GM11168 (cell line): ENCODE measurements at regions not wholly inside any gene's neighbourhood (a gene's known extent, or its start where the extent isn't known, plus 50 kb on each side); places are given as distances from the start of the nearest gene placed in this dataset.
"Not testable (repeated sequence)": the region's sequence is repeated elsewhere in the genome, so short reads cannot be mapped to it uniquely, and the experiment has no call there.

Experiments
- in situ Hi-C: fragments of 300-500 bp; cut with MboI; formaldehyde crosslinking; loops from one replicate; pipeline ENCODE4 v1.12.0; 2022; ENCODE audit warnings: low sequenced_read_pairs; ENCODE audit not compliant: unreplicated experiment

DNA sequence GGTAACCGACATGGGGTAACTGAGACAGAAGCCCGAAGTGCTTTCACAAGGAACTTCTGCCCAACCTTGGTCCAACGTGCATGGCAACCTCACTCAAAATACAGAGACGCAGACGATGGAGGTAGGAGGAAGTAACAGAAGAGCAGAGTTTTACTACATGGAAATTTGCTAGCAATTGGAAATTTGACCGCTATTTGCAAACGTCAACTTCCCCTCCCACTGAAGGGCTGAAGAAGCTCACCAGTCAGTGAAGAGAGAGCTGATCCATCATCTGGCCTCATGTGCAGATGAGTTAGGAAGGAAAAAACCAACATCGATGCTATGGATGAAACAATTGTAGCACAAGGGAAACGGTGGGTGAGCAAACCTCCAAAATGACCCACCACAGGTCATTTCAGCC, 196.7 kb downstream of the RGS3 start:
- in situ Hi-C loops, result loop anchor here (25.0 kb wide), 1 partner anchor 348 kb away; the partner anchor contains the start of gene RNF183

DNA sequence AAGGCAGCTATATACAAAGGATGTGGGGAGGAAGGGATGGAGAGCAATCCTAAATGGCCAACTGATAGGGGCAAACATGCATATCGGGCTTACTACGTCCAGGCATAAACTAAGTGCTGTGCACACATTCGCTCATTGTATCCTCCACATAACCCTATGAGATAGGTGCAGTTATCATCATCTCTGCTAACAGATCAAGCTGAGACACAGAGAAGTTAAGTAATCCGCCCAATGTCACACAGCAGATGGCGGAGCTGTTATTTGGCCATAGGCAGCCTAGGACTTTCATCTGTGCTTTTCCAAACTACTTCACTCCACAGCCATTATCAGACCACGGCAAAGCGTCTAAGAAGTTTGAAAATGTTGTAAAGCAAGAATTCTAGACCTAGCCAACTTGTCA, 197.5 kb downstream of the RGS3 start:
- in situ Hi-C loops, result loop anchor here (25.0 kb wide), 1 partner anchor 349 kb away; the partner anchor contains the start of gene RNF183

DNA sequence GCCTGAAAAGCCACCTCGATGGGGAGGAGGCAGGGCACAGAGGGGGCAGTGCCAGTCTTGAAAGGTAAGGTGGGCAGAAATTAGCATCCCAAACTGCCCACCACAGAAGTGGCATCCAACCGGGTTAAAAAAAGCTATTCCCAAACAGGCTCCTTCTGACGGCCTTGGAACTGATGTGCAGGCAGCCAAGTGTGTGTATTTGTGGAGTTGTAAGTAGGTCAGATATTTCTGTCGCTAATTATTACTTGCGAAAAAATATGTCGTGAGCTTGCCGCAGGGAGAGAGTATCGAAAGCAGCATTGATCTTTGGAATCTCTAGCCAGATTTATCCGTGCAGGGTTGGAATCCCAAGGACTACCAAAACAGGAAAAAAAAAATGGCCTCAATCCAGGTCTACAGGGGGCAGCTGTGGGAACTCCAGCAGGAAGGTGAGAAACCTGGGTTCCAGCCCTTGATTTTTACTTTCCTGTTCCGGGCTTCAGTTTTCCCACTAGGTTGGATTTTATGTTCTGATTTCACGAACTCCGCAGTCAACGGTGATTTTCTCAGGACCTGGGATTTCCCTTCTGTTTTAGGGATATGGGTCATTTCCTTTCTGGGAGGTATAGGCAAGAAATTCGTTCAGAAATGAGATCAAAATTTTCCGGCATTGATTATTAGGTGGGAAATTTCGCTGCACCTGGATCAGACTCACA, 200.8 kb downstream of the RGS3 start:
- in situ Hi-C loops, result loop anchor here (25.0 kb wide), 1 partner anchor 352 kb away; the partner anchor contains the start of gene RNF183

DNA sequence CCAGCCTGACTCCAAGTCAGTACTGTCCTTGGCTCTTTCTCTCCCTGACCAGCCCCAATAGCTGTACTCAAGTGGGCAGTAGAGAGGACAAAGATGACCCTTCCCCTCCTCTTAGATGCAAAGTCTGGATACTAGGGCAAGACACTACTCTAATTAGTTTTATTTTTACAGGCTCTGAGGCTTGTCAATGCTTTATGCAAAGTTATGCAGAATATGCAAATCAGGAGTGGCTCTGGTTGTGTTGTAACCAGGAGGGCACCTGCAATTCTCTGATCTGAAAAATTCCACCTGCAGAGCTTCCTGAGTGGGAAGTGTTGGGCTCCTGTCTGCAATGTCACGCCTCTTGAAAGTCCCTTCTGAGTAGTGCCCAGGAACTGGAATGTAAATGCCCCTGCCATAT, 201.5 kb downstream of the RGS3 start:
- in situ Hi-C loops, result loop anchor here (25.0 kb wide), 1 partner anchor 353 kb away; the partner anchor contains the start of gene RNF183

DNA sequence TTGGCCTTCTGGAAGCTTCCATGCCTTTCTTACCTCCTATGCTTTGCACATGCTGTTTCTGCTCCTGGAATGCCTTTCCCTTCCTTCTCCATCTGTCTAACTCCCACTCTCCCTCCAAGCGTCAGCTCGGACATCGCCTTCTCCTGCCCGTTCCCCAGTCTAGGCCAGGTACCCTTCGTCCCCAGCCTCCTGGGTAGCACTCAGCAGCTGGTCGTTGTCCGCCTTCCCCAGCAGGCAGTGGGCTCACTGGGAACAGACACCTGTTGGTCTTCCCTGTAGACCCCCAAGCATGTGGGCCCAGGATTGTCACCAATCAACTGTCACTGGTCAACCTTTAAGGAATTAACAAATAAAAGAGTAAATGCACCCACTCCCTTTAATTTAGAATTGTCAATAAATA, 202.2 kb downstream of the RGS3 start:
- in situ Hi-C loops, result loop anchor here (25.0 kb wide), 1 partner anchor 353 kb away; the partner anchor contains the start of gene RNF183

DNA sequence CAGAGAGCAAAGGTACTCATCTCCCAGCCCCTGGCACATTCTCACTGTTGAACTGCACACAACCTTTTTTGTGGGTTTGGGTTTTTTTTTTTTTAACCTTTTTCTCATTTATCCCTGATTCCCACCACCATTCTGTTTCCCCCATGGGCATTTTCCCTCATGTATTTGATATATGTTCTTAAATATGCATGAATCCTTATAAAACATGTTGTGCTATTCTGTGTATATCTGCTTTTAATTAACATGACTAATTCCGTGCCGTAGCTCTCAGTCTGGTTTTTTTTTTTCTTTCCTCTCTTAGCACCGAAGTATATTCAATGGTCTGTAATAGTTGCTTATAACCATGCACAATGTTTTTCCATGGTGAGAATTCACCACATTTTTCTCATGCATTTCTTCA, 204.5 kb downstream of the RGS3 start:
- in situ Hi-C loops, result loop anchor here (25.0 kb wide), 1 partner anchor 356 kb away; the partner anchor contains the start of gene RNF183

DNA sequence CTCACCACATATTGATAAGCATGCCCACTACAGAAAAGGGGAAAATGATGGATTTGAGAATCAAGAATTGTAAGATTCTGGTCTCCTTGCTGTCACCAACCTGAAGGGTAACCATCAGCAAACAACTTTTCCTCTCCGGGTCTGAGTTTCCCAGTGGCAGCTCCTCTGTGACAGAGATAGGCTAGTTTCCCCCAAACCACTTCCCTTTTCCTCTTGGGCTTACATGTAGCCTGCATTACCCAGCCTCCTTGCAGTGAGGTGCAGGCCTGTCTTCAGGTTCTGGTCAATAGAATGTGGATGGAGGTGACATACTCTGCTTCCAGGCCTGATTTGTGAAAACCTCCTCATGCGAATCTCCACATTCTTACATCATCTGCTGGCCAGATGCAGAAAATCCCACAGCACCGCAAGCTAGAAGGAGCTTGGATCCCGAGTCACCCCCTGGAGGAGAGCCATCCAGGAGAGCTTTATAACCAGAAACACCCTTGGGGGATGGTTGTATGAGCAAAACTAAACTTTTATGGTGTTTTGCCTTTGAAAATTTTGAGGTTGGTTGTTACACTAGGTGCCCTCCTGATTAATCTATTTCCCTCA, 206.1 kb downstream of the RGS3 start:
- in situ Hi-C loops, result loop anchor here (25.0 kb wide), 1 partner anchor 357 kb away; the partner anchor contains the start of gene RNF183

DNA sequence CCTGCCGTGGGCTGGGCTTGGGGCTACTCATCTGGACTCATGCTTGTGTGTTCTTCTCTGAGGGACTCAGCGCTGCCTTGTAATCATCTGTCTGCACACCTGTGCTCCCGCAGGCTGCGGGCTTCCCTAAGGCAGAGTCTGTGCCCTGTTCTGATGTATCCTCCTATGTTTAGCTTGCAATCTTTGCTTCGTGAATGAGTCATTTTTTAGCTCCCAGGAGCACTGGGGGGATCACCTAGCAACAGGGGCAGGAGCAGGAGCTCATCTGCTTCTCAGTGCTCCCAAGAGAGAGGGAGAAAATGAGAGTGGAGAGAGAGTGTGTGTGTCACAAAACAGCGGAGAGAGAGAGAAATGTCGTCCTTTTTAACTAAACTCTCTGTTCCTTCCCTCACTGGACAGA, 202.4 kb upstream of the ZNF618 start:
- in situ Hi-C loops, result loop anchor here (25.0 kb wide), 1 partner anchor 361 kb away; the partner anchor contains the start of gene RNF183

DNA sequence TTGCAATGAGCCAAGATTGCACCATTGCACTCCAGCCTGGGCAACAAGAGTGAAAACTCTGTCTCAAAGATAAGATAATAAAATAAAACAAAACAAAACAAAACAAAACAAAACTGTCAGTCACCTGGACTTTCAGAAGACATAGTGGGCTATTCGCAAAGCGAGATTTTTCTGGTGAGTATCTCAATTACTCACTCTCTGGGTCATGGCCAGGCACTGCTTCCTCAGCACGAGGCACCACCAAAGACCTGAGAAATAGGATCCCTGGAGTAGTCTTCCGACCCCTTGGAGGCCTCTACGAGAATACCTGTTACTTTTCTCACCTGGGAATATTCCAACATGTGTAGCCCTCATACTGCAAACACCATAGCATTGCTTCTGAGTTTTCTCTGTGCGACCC, 201.7 kb upstream of the ZNF618 start:
- in situ Hi-C loops, result loop anchor here (25.0 kb wide), 1 partner anchor 362 kb away; the partner anchor contains the start of gene RNF183

DNA sequence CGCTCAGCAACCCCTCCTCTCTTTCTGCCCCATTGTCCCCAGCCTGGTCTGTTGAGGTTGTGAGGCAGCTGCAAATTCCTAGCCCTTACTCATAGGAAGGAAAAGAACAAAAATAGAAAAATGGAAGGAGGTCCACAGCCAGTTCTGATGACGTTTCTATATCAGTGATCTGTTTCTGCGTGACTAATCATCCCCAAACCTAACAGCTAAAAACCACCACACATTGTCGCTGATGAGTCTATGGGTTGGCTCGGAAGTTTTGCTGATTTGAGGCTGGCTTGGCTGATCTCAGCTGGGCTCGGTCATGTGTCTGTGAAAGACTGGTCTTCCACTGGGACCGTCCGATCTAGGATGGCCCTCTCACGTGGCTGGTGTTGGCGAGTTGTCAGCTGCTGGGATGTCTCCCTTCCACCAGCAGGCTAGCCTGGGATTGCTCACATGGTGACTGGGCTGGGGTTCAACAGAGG, 200.6 kb upstream of the ZNF618 start:
- in situ Hi-C loops, result no loop called here

DNA sequence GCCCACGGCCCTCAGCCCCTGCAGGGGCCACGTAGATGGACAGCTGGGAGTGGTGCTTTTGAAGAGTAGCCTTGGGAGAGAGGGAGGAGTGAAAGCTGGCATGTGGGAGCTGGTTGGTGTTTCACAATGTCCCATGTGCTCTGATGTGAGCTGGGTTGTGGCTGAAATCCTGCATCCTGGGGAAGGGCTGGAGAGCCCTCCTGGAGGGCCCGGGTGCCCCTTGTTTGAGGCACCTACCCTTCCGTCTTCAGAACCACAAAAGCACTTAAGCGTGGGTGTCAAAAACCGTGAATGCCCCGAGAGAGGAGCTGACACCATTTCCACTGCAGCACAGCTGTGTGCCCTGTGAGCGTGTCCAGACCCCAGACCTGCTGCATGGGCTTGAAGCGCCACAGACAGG, 199.1 kb upstream of the ZNF618 start:
- in situ Hi-C loops, result no loop called here

DNA sequence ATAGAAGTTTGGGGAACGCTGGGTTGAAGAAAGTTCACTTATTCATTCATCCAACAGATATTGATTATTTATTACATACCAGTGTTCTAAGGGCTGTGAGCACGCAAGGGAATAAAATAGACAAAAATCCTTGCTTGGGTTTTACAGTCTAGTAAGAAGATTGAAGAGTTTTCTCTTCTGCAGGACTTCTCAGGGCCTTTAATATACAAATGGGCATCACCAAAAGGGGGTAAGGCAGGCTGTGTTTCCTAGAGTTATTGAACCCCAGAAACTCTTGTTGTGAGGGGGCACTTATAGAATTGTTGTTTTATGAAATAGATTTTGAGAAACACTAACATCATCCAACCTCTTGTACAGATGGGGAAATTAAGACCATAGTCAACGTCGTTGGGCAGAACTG, 198.5 kb upstream of the ZNF618 start:
- in situ Hi-C loops, result no loop called here

DNA sequence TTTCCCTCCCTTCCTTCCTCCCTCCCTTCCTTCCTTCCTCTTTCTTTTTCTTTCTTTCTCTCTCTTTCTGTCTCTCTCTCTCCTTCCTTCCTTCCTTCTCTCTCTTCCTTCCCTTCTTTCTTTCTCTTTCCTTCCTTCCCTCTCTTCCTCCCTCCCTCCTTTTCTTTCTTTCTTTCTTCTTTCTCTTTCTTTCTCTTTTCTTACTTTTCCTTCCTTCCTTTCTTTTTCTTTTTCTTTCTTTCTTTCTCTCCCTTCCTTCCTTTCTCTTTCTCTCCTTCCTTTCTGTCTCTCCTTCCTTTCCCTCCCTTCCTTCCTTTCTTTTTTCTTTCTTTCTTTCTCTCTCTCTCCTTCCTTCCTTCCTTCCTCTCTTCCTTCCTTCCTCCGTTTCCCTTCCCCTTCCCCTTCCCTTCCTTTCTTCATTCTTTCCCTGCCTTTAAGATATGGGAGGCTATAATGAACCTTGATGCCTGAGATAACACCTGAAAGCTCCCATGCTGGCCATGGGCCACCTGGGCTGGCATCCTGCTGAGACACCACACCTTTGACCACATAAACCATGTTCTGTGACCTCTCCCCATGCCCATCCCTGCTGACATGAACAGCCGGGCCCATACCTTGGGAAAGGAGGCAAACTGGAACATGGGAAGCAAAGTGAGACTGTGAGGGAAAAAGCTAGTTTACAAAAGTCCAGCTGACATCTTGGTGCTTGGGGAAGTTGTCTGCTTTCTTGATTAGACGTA, 197.8 kb upstream of the ZNF618 start:
- in situ Hi-C loops, result no loop called here

DNA sequence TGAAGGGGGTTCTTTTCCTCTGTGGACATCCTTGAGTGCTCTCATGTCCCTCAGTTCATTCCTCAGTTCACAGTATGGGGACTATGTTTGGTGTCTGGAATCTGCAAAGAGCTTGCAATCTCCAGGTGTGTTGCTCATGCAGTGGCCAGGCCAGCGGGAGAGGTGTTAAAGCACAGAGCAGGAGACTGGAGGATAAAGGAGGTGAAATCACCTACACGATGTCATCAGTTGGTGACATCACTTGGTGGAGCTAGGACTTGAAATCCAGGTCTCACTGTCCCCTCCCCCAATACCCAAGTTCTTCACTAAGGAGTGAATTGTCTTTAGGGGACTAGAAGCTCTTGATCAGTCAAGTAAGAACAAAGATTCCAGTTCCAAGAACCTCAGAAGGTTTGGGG, 197.3 kb upstream of the ZNF618 start:
- in situ Hi-C loops, result no loop called here

DNA sequence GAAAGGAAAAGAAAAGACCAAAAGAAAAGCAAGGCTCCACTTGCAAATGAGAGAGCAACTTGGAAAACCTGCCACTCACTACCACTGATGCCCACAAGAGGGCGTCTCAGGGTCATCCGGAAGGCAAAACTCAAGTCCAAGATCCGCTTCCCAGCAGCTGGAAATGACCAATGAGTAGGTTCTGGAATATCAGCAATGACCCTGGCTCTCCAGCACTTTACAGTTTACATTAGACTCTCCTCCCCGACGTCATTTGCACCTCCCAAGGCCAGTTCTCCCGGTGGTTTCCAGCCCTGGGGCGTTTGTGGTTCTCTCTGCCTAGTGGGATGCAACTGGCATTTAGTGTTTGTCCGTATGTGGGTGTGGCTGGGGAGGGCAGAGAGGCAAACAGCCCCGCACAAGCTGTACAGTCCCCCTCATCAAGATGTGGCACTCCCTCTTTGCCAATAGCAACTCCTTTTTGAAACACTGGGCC, 193.8 kb upstream of the ZNF618 start:
- in situ Hi-C loops, result no loop called here

DNA sequence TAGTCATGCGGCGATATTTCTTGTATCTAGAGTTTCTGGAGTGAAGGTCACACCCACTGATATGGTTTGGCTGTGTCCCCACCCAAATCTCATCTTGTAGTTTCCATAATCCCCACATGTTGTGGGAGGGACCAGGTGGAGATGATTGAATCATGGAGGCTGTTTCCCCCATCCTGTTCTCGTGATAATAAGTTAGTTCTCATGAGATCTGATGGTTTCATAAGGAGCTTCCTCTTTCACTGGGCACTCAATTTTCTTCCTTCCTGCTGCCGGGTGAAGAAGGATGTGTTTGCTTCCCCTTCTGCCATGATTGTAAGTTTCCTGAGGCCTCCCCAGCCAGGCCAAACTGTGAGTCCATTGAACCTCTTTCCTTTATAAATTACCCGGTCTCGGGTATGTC, 190.5 kb upstream of the ZNF618 start:
- in situ Hi-C loops, result not testable (repeated sequence)

DNA sequence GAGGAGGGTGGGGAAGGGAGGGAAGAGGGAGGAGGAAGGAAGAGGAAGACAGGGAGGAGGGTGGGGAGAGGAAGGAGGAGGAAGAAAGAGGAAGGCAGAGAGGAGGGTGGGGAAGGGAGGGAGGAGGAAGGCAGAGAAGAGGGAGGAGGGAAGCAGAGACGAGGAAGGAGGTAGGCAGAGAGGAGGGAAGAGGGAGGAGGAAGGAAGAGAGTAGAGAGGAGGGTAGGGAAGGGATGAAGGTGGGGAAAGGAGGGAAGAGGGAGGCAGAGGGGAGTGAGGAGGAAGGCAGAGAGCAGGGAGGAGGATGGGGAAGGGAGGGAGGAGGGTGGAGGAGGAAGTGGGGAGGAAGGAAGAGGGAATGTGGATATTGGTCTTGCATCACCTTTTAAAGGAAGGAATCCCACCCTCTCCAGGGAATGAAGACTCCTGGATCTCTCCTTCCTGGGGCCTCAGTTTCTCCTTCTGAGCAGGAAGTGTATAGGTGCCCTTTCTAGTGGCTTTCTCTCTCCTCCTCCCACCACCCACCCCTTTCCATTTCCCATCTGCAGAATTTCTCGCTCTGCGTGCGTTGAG, 188.9 kb upstream of the ZNF618 start:
- in situ Hi-C loops, result no loop called here

DNA sequence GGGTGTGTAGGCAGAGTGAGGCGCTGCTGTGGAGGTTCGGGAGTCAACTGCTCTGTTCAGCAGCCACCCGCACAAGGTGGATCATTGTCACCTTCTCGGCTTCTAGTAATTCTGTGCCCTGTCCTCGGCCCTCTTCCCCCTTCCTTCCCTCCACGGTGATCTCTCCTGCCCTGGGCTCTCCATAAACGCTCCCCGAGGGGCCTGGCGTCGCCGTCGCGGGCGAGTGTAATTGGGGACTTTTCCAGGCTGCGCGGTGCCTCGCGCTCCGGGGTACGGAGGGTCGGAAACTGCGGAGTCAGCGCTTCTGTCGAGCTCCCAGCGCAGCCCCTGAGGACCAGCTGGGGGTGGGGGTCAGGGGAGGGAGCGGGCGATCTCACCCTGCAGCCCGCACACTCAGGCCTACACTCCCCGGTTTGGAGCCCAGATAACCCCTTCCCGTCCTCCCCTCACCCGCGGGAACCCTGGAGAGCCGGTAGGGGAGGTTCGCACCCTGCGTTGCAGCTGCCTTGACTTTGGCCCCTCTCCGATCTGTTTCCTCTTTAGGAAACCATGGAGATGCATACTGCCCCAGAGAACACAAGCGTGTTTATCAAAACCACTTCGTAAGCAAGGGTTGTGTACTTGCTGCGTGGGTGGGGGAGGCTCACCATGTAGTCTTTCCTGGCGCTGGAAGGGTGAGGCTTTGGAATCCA, 188.3 kb upstream of the ZNF618 start:
- in situ Hi-C loops, result no loop called here

DNA sequence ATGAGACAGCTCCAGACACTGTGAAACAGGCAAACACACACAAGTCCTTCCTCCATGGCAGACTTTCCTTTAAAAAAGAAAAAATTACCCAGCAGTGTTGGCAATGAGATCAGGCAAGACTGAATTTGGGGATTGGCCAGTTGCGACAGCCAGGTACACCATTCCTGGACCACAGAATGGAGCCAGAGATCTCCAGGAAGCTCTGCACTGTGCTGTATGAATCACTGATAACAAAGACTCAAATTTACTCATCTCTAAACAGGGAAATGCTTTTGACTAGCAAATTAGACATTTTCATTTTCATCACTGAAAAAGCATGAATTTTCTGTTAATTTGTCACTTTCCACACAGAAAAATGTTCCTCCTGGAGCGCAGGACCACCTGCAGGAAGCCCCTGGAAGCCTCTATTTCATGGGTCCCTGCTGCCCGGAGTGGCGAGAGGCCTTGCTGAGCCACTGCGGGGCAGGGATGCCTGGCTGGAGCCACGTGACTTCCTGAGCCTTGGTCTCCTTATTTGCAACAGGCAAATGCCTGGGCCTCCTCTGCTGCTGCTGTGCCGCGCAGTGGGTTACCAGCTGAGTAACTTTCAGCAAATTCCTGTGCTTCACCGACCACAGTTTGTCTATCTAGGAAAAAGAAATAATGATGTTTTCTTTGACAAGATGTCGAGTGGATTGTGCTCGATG, 185.9 kb upstream of the ZNF618 start:
- in situ Hi-C loops, result no loop called here
